GM13977 (cell line): ENCODE measurements at regions not wholly inside any gene's neighbourhood (a gene's known extent, or its start where the extent isn't known, plus 50 kb on each side); places are given as distances from the start of the nearest gene placed in this dataset.

Experiments used
- DNase-seq: peaks from one replicate; pipeline ENCODE4 v3.0.0; 2012; ENCODE audit warnings: low spot score
- CTCF ChIP-seq: IDR thresholded peaks from 2 replicates; pipeline ENCODE4 v1.5.1; 2012; ENCODE audit warnings: mild to moderate bottlenecking, control low read depth; ENCODE audit not compliant: insufficient read depth; ENCODE audit errors: extremely low read depth, missing control alignments
- in situ Hi-C: fragments of 300-500 bp; cut with MboI; formaldehyde crosslinking; loops from one replicate; pipeline ENCODE4 v1.12.0; 2022; ENCODE audit warnings: low sequenced_read_pairs, low pct_unique_long_range_greater_than_20kb, mixed read lengths, inconsistent platforms; ENCODE audit not compliant: unreplicated experiment

DNA sequence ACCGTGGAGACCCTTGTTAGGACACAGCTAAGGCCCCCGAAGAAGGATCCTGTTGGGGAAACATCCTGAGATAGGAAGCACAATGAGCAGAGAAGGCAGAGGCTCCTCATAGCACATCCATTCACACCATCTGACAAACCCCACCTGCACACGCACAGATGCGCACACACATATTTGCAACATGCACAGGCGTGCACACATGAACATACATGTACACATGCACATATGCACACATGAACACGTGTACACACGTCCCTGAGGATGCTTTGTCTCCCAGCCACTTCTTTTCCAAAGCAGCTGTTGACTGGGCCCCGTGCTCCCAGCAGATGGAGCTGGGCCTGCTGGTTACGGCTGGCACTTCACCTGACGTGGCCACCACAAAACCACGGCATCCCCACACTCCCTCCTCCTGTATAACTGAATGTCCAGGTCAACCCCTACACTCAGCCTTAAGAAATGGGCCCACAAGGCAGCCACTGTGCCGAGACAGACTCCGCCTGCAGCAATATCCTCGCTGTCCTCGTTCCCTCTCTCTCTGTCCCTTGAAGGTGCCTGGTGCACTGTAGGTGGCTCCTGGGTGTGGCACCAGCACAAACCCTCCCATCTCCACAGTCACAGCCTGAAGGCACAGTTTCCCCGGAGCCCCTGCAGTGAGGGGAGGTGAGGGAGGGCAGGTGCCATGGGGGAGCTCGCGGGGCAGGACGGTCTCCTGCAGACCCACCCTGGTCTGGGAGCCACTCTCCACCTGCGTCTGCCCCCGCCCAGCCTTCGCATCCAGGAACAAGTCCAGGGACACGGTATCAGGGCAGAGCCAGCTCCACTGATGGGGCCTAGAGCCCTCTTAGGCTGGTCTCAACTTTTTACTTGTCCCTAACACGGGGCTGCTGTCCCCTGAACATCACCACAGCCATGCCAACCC lies 183.0 kb downstream of the RBFOX3 start:
- TF ChIP-seq CTCF = no peak
- no peak for DNase-seq
- in situ Hi-C loops = no loop called here

DNA sequence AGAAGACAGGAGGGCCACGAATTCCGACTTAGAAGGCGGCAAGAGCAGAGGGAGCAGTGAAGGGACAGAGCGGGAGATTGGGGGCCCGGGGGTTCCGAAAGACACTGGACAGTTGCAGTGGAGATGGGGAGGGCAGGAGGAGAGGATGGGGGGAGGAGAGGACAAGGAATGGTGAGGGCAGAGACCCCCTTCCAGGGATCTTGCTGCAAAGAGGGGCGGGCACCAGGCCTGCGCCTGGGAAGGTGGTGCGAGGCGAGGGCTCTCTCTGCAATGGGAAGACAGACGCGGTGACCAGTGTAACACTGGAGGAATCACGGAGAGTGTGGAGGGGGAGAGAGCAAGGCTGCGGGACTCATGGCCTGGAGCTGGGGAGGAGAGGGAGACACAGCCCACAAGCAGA lies 185.2 kb downstream of the RBFOX3 start:
- in situ Hi-C loops = no loop called here
- no peak for DNase-seq
- no peak for TF ChIP-seq CTCF

- in situ Hi-C loops = no loop called here
- DNase-seq = no peak
- no peak for TF ChIP-seq CTCF
Observed at GRCh38 chr17:79424471-79425185, 186.2 kb downstream of the RBFOX3 start.

DNA sequence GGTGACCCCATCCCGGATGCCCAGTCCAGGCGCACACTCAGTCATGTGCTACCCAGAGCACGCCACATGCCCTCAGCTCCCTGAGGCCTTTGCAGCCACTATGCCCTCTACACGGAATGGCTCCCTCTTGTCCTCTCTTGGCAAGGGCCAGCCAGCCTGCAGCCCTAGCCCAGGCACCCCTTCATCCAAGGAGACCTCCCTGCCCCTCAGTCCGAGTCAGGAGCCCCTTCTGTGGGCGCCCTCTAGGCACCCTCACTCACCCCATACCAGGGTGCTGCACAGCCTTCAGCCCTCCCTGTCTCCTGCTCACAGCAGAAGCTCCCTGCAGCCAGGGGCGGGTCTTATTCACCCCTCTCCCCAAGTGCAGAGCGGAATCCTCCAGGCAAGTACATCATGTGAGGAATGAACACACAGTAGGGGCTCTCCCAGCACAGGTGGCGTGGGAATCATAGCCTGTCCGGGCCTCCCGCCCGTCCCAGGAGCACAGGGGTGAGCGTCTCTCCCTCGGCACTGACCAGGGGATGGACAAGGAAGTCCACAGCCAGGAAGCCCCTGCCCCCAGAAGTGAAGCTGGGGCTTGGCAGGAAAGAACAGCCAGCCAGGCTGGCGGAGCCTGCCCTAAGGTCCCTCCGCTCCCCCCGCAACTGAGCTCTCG lies 186.9 kb downstream of the RBFOX3 start:
- TF ChIP-seq CTCF = no peak
- in situ Hi-C loops = no loop called here
- no peak for DNase-seq

GRCh38 chr17:79422236-79422635 lies 188.6 kb downstream of the RBFOX3 start:
- DNase-seq = no peak
- in situ Hi-C loops = no loop called here
- no peak for TF ChIP-seq CTCF

DNA sequence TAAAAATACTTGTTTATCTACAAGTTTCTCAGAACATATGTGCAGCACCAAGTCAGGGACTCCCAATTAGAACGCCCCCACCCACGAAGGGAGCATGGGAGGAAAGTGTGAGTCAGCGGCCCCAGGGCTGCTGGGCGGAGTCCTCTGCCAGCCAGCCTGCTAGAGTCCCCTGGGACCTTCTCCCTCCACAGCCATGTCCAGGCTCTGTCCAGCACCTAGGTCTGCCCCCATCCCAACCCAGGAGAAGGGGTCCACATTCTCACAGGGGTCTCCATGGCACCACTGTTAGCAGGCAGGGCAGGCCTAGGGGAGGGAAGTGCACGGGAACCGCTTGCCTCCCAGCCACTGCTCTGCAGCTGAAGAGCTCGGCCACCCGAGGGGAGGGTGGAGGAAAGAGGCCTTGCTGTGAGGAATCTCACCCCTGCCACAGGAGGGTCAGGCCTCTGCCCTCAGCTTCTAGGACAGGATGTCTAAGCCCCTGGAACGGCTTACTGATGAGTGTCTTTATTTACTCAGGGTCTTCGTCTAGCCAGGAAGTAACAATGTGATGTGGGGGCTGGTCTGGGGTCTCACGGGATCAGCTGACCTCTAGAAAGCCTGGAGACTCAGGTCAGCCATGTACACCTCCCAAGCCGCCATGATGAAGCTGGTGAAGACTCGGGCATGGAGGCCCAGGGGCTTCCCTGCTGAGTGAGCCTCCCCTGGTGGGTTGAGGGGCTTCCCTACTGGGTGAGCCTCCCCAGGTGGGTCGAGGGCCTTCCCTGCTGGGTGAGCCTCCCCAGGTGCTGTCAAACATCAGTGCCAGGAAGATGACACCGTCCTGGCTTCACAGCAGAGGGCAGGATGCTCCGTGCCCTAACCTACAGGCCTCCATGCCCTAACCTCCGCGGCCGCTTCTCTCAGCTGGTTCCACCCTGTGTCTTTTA lies 190.3 kb downstream of the RBFOX3 start:
- TF ChIP-seq CTCF = no peak
- in situ Hi-C loops = no loop called here
- DNase-seq = peak; percentile 42
